ENCODE measurements at regions not wholly inside any gene's neighbourhood (a gene's known extent, or its start where the extent isn't known, plus 50 kb on each side); places are given as distances from the start of the nearest gene placed in this dataset.

DNA sequence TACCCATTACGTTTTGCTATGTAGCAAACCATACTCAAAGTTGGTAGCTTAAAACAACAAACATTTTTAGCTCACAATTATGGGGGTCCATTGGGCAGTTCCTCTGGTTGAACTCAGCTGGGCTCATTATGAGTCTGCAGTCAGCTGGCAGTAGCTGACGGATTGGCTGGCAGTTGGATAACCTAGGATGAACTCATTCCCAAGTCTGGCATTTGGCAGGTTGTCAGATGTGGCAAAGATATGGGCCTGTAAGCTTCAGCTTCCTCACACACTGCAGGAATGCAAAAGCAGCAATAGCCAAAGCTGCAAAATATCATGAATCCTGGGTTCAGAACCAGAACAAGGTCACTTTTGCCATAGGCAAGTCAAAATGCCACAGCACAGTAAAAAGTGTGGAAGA, 412.2 kb upstream of the SORCS1 start:
- no peak for TF ChIP-seq CBFB (CRISPR knock-in tag; IDR thresholded peaks at IDR 0.05; ENCODE audit: low read depth)
- TF ChIP-seq, protein P1, sequence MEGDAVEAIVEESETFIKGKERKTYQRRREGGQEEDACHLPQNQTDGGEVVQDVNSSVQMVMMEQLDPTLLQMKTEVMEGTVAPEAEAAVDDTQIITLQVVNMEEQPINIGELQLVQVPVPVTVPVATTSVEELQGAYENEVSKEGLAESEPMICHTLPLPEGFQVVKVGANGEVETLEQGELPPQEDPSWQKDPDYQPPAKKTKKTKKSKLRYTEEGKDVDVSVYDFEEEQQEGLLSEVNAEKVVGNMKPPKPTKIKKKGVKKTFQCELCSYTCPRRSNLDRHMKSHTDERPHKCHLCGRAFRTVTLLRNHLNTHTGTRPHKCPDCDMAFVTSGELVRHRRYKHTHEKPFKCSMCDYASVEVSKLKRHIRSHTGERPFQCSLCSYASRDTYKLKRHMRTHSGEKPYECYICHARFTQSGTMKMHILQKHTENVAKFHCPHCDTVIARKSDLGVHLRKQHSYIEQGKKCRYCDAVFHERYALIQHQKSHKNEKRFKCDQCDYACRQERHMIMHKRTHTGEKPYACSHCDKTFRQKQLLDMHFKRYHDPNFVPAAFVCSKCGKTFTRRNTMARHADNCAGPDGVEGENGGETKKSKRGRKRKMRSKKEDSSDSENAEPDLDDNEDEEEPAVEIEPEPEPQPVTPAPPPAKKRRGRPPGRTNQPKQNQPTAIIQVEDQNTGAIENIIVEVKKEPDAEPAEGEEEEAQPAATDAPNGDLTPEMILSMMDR (IDR thresholded peaks at IDR 0.05): no peak
- no peak for TF ChIP-seq ETV6 (CRISPR knock-in tag; IDR thresholded peaks at IDR 0.05)
- TF ChIP-seq, protein P2, sequence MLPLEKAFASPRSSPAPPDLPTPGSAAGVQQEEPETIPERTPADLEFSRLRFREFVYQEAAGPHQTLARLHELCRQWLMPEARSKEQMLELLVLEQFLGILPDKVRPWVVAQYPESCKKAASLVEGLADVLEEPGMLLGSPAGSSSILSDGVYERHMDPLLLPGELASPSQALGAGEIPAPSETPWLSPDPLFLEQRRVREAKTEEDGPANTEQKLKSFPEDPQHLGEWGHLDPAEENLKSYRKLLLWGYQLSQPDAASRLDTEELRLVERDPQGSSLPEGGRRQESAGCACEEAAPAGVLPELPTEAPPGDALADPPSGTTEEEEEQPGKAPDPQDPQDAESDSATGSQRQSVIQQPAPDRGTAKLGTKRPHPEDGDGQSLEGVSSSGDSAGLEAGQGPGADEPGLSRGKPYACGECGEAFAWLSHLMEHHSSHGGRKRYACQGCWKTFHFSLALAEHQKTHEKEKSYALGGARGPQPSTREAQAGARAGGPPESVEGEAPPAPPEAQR (CRISPR knock-in tag; IDR thresholded peaks at IDR 0.05): no peak
- TF ChIP-seq, protein P3, sequence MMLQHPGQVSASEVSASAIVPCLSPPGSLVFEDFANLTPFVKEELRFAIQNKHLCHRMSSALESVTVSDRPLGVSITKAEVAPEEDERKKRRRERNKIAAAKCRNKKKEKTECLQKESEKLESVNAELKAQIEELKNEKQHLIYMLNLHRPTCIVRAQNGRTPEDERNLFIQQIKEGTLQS (CRISPR knock-in tag; conservative IDR thresholded peaks at IDR 0.05): no peak
- TF ChIP-seq, protein P4, sequence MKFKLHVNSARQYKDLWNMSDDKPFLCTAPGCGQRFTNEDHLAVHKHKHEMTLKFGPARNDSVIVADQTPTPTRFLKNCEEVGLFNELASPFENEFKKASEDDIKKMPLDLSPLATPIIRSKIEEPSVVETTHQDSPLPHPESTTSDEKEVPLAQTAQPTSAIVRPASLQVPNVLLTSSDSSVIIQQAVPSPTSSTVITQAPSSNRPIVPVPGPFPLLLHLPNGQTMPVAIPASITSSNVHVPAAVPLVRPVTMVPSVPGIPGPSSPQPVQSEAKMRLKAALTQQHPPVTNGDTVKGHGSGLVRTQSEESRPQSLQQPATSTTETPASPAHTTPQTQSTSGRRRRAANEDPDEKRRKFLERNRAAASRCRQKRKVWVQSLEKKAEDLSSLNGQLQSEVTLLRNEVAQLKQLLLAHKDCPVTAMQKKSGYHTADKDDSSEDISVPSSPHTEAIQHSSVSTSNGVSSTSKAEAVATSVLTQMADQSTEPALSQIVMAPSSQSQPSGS (CRISPR knock-in tag; IDR thresholded peaks at IDR 0.05; ENCODE audit: borderline replicate concordance, low read depth): no peak
- no peak for TF ChIP-seq JUN (CRISPR knock-in tag; IDR thresholded peaks at IDR 0.05)
- TF ChIP-seq SP1 (CRISPR knock-in tag; conservative IDR thresholded peaks at IDR 0.05): no peak
- TF ChIP-seq ZNF263 (CRISPR knock-in tag; IDR thresholded peaks at IDR 0.05; ENCODE audit: low read depth): no peak
- TF ChIP-seq, protein P5, sequence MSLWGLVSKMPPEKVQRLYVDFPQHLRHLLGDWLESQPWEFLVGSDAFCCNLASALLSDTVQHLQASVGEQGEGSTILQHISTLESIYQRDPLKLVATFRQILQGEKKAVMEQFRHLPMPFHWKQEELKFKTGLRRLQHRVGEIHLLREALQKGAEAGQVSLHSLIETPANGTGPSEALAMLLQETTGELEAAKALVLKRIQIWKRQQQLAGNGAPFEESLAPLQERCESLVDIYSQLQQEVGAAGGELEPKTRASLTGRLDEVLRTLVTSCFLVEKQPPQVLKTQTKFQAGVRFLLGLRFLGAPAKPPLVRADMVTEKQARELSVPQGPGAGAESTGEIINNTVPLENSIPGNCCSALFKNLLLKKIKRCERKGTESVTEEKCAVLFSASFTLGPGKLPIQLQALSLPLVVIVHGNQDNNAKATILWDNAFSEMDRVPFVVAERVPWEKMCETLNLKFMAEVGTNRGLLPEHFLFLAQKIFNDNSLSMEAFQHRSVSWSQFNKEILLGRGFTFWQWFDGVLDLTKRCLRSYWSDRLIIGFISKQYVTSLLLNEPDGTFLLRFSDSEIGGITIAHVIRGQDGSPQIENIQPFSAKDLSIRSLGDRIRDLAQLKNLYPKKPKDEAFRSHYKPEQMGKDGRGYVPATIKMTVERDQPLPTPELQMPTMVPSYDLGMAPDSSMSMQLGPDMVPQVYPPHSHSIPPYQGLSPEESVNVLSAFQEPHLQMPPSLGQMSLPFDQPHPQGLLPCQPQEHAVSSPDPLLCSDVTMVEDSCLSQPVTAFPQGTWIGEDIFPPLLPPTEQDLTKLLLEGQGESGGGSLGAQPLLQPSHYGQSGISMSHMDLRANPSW (CRISPR knock-in tag; conservative IDR thresholded peaks at IDR 0.05; ENCODE audit: low read depth): no peak

Data from WTC11 (cell line).